HG03354 (cell line): ENCODE measurements at regions not wholly inside any gene's neighbourhood (a gene's known extent, or its start where the extent isn't known, plus 50 kb on each side); places are given as distances from the start of the nearest gene placed in this dataset.
A peak's percentile ranks its signal among the peaks of the same experiment; 100 is the strongest.

Experiments
- ATAC-seq: cut with Tn5 transposase; IDR thresholded peaks from one replicate; pipeline ENCODE4 v1.9.1; 2021; ENCODE audit warnings: mild to moderate bottlenecking; ENCODE audit not compliant: unreplicated experiment, poor library complexity, severe bottlenecking

GRCh38 chr6:21969192-21969591 is 327.6 kb downstream of the PRL start:
- no peak for ATAC-seq

- no peak for ATAC-seq
These were observed 326.1 kb downstream of the PRL start for GRCh38 chr6:21970569-21971300.

- ATAC-seq: no peak
These were observed 325.3 kb downstream of the PRL start for GRCh38 chr6:21971541-21971940.

- ATAC-seq: no peak
These were observed 324.3 kb downstream of the PRL start for GRCh38 chr6:21972516-21972915.

DNA sequence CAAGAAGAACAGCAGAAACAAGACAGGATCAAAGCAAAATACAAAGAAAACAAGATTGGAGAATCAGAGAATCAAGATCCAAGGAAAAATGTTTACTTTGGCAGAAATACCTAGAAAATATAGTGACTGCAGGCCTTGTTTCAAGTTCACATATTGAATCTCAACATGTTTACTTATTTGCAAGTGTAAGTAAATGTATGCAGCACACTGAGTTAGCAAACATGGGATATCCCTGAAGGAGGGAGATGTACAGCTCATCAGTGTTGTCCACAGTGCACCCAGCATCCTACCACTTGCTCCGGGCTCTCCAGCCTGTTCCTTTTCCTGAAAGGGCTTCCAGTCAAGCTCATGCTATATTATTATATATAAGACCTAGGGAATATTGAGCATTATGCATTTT is 319.5 kb downstream of the PRL start:
- no peak for ATAC-seq

GRCh38 chr6:21981235-21981833 is 315.5 kb downstream of the PRL start:
- ATAC-seq: no peak

DNA sequence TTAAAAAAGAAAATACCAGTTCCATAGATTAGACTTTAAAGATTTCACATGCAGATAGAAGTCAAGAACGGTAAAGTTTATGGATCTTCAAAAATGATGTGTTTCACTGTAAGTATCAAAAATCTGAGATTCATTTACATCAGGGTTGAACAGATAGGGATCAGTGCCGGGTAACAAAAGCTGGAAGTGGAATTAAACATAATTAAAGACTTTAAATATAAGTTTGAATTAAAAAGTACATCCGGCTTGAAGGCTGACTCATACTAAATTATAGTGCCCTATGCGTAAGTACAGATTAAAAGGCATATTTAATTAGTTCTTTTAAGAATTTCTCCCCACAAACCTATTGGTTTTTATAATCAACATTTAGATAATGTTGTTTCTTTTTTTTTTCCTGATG is 312.7 kb downstream of the PRL start:
- ATAC-seq: no peak

GRCh38 chr6:21984561-21984960 is 312.3 kb downstream of the PRL start:
- no peak for ATAC-seq

GRCh38 chr6:21985904-21986303 is 310.9 kb downstream of the PRL start:
- ATAC-seq: no peak

- no peak for ATAC-seq
These were observed 310.1 kb downstream of the PRL start for GRCh38 chr6:21986703-21987102.

DNA sequence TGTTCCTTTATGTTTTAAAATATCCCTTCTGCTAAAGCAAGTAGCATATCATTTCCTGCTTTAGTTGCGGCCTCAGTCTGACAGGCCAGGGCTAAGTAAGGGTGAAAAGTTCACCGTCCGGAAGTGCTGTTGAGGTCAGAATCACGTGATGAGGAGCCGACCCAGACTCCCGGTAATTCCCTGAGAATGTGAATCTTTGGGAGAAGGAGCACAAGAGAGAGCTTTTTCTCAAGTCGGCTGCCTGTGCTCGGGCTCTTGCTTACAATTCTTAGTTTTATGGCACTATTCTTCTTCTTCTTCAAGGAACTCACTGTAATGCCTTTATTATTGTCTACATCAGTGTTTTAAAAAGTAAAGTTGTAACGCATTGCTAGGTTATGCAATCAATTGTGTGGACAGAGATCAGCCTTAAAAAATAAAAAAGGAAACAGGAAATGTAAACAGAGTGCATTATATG is 309.3 kb downstream of the PRL start:
- ATAC-seq: peak; percentile 91

- no peak for ATAC-seq
These were observed 306.3 kb downstream of the PRL start for GRCh38 chr6:21990577-21990976.

GRCh38 chr6:21992178-21992967 is 304.5 kb downstream of the PRL start:
- ATAC-seq: no peak

- ATAC-seq: no peak
These were observed 303.0 kb downstream of the PRL start for GRCh38 chr6:21993841-21994240.

DNA sequence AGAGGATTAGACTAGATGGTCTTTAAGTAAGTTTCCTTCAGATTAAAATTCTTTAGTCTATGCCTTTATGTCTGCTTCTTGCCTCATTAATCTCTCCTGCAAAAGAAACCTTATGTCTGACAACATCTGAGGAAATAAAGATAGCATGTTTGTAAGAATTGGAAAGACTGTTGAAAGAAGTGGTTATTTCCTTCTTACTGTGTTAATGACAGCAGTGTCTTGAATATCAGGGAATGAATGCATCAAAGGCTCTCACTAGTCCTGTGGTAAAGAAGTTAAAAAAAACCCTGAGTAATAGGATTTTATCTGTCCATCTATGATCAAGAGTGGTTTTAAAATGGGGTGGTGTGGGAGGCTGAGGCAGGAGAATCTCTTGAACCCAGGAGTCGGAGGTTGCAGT is 302.0 kb downstream of the PRL start:
- ATAC-seq: no peak

DNA sequence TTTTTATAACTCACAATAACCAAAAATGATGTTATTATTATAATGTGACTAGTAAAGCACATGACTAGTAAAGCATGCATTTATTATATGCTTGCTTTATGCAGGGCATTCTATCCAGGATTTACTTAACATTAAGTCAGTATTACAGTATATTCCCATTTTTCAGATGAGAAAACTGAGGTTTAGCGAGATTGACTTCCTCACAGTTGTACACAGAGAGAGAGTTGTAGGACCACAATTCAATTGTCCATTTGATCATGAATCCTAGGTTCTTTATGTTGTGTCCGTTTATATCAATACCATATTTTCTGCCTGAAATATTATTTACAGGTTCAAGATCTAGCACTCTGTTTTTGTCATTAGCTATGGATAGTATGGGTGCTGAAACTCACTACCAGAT is 301.5 kb downstream of the PRL start:
- ATAC-seq: no peak

- no peak for ATAC-seq
These were observed 300.3 kb downstream of the PRL start for GRCh38 chr6:21996425-21997118.

DNA sequence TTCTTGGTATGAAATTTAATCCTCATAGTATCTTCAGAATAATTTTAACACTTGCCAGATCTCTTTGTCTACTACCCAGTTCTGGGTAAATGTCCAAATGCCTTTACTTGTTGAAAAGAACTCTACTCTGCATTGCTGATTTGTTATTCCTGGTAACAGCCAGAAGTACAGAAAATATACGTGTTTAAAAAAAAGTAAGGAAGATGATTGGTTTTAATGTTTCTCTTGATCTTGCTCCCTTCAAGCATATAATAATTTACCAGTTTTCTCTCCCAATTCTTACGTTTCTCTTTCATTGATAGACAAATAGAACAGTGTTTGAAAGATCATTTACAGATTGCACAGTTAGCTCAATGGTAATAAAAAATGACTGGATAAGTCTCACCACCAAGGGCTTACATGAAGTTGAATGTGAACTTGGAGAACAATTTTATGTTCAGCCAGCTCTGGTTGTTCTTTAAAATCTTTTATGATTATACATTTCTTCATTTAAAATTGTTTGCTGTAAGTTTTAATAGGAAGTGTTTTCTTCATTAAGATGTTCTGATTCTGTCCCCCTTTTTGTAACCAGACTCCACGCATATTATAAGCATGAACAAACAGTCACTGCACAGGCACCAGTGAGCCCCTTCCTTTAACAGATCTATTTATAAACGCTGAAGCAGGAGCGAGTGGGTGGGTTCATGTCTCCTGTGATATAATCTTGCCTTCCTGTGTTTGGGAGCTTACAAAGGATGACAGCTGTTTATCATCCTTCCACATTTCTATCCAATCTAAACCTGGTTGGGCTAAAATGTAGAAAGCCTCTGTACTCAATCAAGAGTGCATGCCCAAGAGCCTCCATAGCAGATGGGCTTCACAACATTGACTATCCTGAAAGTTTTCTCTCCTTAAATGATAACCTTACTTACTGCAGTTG is 299.5 kb downstream of the PRL start:
- ATAC-seq: no peak

- no peak for ATAC-seq
These were observed 298.3 kb downstream of the PRL start for GRCh38 chr6:21998582-21998981.
